ENCODE measurements at regions not wholly inside any gene's neighbourhood (a gene's known extent, or its start where the extent isn't known, plus 50 kb on each side); places are given as distances from the start of the nearest gene placed in this dataset.

DNA sequence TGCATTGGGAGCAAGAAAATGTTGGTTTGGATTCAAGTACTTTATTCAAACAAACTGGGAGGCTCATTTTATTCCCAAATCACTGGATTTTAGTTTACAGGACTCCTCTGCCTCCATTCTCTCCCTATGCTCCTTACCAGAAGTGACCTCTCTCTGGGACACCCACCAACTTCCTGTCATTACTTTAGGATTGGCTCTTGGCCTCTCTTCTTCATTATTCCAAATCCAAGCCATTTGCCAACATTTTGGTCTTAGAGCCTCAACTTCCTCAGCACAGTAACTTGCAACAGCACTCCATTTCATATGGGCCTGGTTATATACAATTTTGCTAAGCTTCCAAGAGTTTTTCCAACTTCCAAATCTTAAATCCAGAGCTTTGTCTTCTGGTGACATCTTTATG is 432.1 kb downstream of the NR2F2 start:
- Histone ChIP-seq H3K4me1 (ENCODE audit: control insufficient read depth, insufficient read depth, low read length) (no peaks in the 10 kb centered on the region), H3K9me3 (ENCODE audit: control insufficient read depth, insufficient read depth, low read depth, low read length) (no peaks in the 10 kb centered on the region), H3K36me3 (ENCODE audit: control insufficient read depth in 2 of 2, insufficient read depth in 1 of 2, low read length in 2 of 2) (no peaks in the 10 kb centered on the region), H3K27ac (ENCODE audit: extremely low read depth, low read depth, low read length) (no peak overlapping the region), H3K4me3 (ENCODE audit: low read depth, low read length) (no peak overlapping the region)
- CTCF ChIA-PET = interaction anchor here (0.6 kb wide), 1 partner anchor 177 kb away, joined by 3 read pairs; no protein-coding TSS in a partner anchor
- TF ChIP-seq ZNF843 (tag by site-specific recombination; IDR thresholded peaks at IDR 0.05) (no peak), ZNF404 (tag by site-specific recombination; IDR thresholded peaks at IDR 0.05) (no peak), ZNF768 (tag by site-specific recombination; IDR thresholded peaks at IDR 0.05) (no peak), ZNF426 (tag by site-specific recombination; IDR thresholded peaks at IDR 0.05) (no peak), ZBTB1 (tag by site-specific recombination; IDR thresholded peaks at IDR 0.05) (no peak), ZNF521 (tag by site-specific recombination; IDR thresholded peaks at IDR 0.05) (no peak), ZBTB10 (tag by site-specific recombination; IDR thresholded peaks at IDR 0.05) (no peak), ZNF350 (tag by site-specific recombination; IDR thresholded peaks at IDR 0.05) (no peak)
- TF ChIP-seq, protein P1, sequence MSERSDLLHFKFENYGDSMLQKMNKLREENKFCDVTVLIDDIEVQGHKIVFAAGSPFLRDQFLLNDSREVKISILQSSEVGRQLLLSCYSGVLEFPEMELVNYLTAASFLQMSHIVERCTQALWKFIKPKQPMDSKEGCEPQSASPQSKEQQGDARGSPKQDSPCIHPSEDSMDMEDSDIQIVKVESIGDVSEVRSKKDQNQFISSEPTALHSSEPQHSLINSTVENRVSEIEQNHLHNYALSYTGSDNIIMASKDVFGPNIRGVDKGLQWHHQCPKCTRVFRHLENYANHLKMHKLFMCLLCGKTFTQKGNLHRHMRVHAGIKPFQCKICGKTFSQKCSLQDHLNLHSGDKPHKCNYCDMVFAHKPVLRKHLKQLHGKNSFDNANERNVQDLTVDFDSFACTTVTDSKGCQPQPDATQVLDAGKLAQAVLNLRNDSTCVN (tag by site-specific recombination; optimal IDR thresholded peaks at IDR 0.05) = no peak
- POLR2A ChIA-PET = no interaction called here

- no peak for TF ChIP-seq ZNF549 (tag by site-specific recombination; IDR thresholded peaks at IDR 0.05)
- CTCF ChIA-PET = no interaction called here
- Histone ChIP-seq H3K36me3 (ENCODE audit: control insufficient read depth in 2 of 2, insufficient read depth in 1 of 2, low read length in 2 of 2) (no peaks in the 10 kb centered on the region), H3K9me3 (ENCODE audit: control insufficient read depth, insufficient read depth, low read depth, low read length) (no peaks in the 10 kb centered on the region), H3K4me1 (ENCODE audit: control insufficient read depth, insufficient read depth, low read length) (no peaks in the 10 kb centered on the region), H3K27ac (ENCODE audit: extremely low read depth, low read depth, low read length) (no peak overlapping the region), H3K4me3 (ENCODE audit: low read depth, low read length) (no peak overlapping the region)
- POLR2A ChIA-PET = no interaction called here
Measured at GRCh38 chr15:96764501-96764900, 434.0 kb downstream of the NR2F2 start.

GRCh38 chr15:96764946-96765345 is 434.4 kb downstream of the NR2F2 start:
- H3K9me3 ChIP-seq (ENCODE audit: control insufficient read depth, insufficient read depth, low read depth, low read length) = no peaks in the 10 kb centered on the region
- H3K36me3 ChIP-seq (ENCODE audit: control insufficient read depth in 2 of 2, insufficient read depth in 1 of 2, low read length in 2 of 2) = no peaks in the 10 kb centered on the region
- ChIA-PET CTCF (interaction anchor here (1.1 kb wide), 1 partner anchor 36 kb away, joined by 5 read pairs; no protein-coding TSS in a partner anchor), POLR2A (no interaction called here)
- H3K27ac ChIP-seq (ENCODE audit: extremely low read depth, low read depth, low read length) = no peak overlapping the region
- H3K4me1 ChIP-seq (ENCODE audit: control insufficient read depth, insufficient read depth, low read length) = no peaks in the 10 kb centered on the region
- no peak overlapping the region for H3K4me3 ChIP-seq (ENCODE audit: low read depth, low read length)
- TF ChIP-seq BCL11A (tag by site-specific recombination; IDR thresholded peaks at IDR 0.05; ENCODE audit: low read depth) = no peak
- TF ChIP-seq ZNF76 (tag by site-specific recombination; IDR thresholded peaks at IDR 0.05; ENCODE audit: borderline replicate concordance, low read depth) = no peak
- no peak for TF ChIP-seq ZNF10 (tag by site-specific recombination; IDR thresholded peaks at IDR 0.05)
- no peak for TF ChIP-seq SALL2 (tag by site-specific recombination; IDR thresholded peaks at IDR 0.05; ENCODE audit: borderline replicate concordance)
- no peak for TF ChIP-seq ZNF362 (tag by site-specific recombination; IDR thresholded peaks at IDR 0.05)
- TF ChIP-seq FEZF1 (tag by site-specific recombination; IDR thresholded peaks at IDR 0.05) = no peak
- TF ChIP-seq ZNF747 (tag by site-specific recombination; IDR thresholded peaks at IDR 0.05) = no peak
- no peak for TF ChIP-seq SCRT2 (tag by site-specific recombination; IDR thresholded peaks at IDR 0.05)
- no peak for TF ChIP-seq ZSCAN16 (tag by site-specific recombination; IDR thresholded peaks at IDR 0.05)
- TF ChIP-seq ZNF488 (tag by site-specific recombination; IDR thresholded peaks at IDR 0.05) = no peak
- no peak for TF ChIP-seq ZFP37 (tag by site-specific recombination; IDR thresholded peaks at IDR 0.05)
- TF ChIP-seq TCF7L2 (IDR thresholded peaks at IDR 0.05; ENCODE audit: borderline replicate concordance, low read depth, low read length) = no peak
- TF ChIP-seq, protein P1 (tag by site-specific recombination; optimal IDR thresholded peaks at IDR 0.05) = no peak
- TF ChIP-seq, protein P2, sequence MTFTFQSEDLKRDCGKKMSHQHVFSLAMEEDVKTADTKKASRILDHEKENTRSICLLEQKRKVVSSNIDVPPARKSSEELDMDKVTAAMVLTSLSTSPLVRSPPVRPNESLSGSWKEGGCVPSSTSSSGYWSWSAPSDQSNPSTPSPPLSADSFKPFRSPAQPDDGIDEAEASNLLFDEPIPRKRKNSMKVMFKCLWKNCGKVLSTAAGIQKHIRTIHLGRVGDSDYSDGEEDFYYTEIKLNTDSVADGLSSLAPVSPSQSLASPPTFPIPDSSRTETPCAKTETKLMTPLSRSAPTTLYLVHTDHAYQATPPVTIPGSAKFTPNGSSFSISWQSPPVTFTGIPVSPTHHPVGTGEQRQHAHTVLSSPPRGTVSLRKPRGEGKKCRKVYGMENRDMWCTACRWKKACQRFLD (tag by site-specific recombination; IDR thresholded peaks at IDR 0.05) = no peak
- no peak for TF ChIP-seq ZNF791 (tag by site-specific recombination; IDR thresholded peaks at IDR 0.05)
- TF ChIP-seq ZNF350 (tag by site-specific recombination; IDR thresholded peaks at IDR 0.05) = no peak

Data from HEK293 (cell line).